Uterus (tissue), 2 donors: ENCODE measurements at regions not wholly inside any gene's neighbourhood (a gene's known extent, or its start where the extent isn't known, plus 50 kb on each side); places are given as distances from the start of the nearest gene placed in this dataset.

Experiments used
- CTCF ChIP-seq, 4 experiments: fragments of 200-600 bp in 2 of 4; fragments of 450-650 bp in 2 of 4; sonication (generic) in 2 of 4; IDR thresholded peaks; one replicate each; pipeline ENCODE4 v1.5.1; 2016 to 2019; ENCODE audit warnings: antibody characterized with exemption in 4 of 4, mild to moderate bottlenecking in 2 of 4, moderate library complexity in 1 of 4
- POLR2A ChIP-seq, 2 donors: fragments of 450-650 bp; IDR thresholded peaks; one replicate each; pipeline ENCODE4 v1.6.1; 2016; ENCODE audit warnings: antibody characterized with exemption in 2 of 2, mild to moderate bottlenecking in 1 of 2, moderate library complexity in 1 of 2

- TF ChIP-seq CTCF (IDR thresholded peaks at IDR 0.05): no peak
- TF ChIP-seq POLR2A (IDR thresholded peaks at IDR 0.05): no peak
Measured at GRCh38 chr14:54088271-54088670, 131.6 kb upstream of the BMP4 start.
